GM10266 (cell line): ENCODE measurements at regions not wholly inside any gene's neighbourhood (a gene's known extent, or its start where the extent isn't known, plus 50 kb on each side); places are given as distances from the start of the nearest gene placed in this dataset.

Experiments used
- DNase-seq: peaks from one replicate; pipeline ENCODE4 v3.0.0; 2012; ENCODE audit errors: extremely low spot score
- CTCF ChIP-seq: IDR thresholded peaks from 2 replicates; pipeline ENCODE4 v1.5.1; 2012; ENCODE audit warnings: mild to moderate bottlenecking, low read depth; ENCODE audit not compliant: control insufficient read depth, insufficient read depth; ENCODE audit errors: missing control alignments

GRCh38 chr5:8683496-8683895 lies 814.5 kb downstream of the MTRR start:
- no peak for TF ChIP-seq CTCF
- no peak for DNase-seq

GRCh38 chr5:8685704-8686103 lies 816.8 kb downstream of the MTRR start:
- TF ChIP-seq CTCF = no peak
- no peak for DNase-seq

- no peak for DNase-seq
Observed at GRCh38 chr5:8686707-8687106, 817.8 kb downstream of the MTRR start.

GRCh38 chr5:8689773-8690172 lies 820.8 kb downstream of the MTRR start:
- no peak for TF ChIP-seq CTCF
- no peak for DNase-seq

More at GRCh38 chr5:8686707-8687106, 817.8 kb downstream of the MTRR start:
- no peak for TF ChIP-seq CTCF

- DNase-seq = no peak
- no peak for TF ChIP-seq CTCF
Observed at GRCh38 chr5:8691221-8691620, 822.3 kb downstream of the MTRR start.

- TF ChIP-seq CTCF = no peak
- no peak for DNase-seq
Observed at GRCh38 chr5:8693341-8693844, 824.4 kb downstream of the MTRR start.

GRCh38 chr5:8694545-8694944 lies 825.6 kb downstream of the MTRR start:
- no peak for TF ChIP-seq CTCF
- no peak for DNase-seq
